ENCODE measurements at regions not wholly inside any gene's neighbourhood (a gene's known extent, or its start where the extent isn't known, plus 50 kb on each side); places are given as distances from the start of the nearest gene placed in this dataset.

GRCh38 chr11:41784513-41785335 is 325.3 kb upstream of the LRRC4C start:
- no peak overlapping the region for H3K27ac Mint-ChIP-seq
- DNase-seq: no peak
- Histone ChIP-seq H3K4me3 (ENCODE audit: low read length) (no peak overlapping the region), H3K36me3 (ENCODE audit: control insufficient read depth, insufficient read depth, low read length) (no peaks in the 10 kb centered on the region), H3K27me3 (ENCODE audit: control insufficient read depth, insufficient read depth, low read length, poor library complexity, severe bottlenecking) (no peaks in the 10 kb centered on the region), H3K9ac (ENCODE audit: extremely low read depth, low read length, poor library complexity, severe bottlenecking) (no peak overlapping the region), H3K27ac (ENCODE audit: low read depth, low read length) (no peak overlapping the region), H3K4me1 (ENCODE audit: control insufficient read depth, insufficient read depth, low read length) (no peaks in the 10 kb centered on the region), H3K9me3 (ENCODE audit: control insufficient read depth, low read length) (no peaks in the 10 kb centered on the region)
- TF ChIP-seq, protein P1, sequence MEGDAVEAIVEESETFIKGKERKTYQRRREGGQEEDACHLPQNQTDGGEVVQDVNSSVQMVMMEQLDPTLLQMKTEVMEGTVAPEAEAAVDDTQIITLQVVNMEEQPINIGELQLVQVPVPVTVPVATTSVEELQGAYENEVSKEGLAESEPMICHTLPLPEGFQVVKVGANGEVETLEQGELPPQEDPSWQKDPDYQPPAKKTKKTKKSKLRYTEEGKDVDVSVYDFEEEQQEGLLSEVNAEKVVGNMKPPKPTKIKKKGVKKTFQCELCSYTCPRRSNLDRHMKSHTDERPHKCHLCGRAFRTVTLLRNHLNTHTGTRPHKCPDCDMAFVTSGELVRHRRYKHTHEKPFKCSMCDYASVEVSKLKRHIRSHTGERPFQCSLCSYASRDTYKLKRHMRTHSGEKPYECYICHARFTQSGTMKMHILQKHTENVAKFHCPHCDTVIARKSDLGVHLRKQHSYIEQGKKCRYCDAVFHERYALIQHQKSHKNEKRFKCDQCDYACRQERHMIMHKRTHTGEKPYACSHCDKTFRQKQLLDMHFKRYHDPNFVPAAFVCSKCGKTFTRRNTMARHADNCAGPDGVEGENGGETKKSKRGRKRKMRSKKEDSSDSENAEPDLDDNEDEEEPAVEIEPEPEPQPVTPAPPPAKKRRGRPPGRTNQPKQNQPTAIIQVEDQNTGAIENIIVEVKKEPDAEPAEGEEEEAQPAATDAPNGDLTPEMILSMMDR (conservative IDR thresholded peaks at IDR 0.05): no peak
- WGBS, 2 experiments (ENCODE audit: insufficient coverage in 1 of 2, insufficient read length in 1 of 2): 89 to 100% methylated on average over 1 to 3 of the region's 3 CpGs
- H3K4me3 Mint-ChIP-seq: no peak overlapping the region
- no peaks in the 10 kb centered on the region for H3K27me3 Mint-ChIP-seq (ENCODE audit: insufficient read depth)
- H3K9me3 Mint-ChIP-seq: peaks cover 22% of the 10 kb centered on the region
- H3K4me1 Mint-ChIP-seq: no peaks in the 10 kb centered on the region
- H3K36me3 Mint-ChIP-seq (ENCODE audit: low read depth): no peaks in the 10 kb centered on the region

GRCh38 chr11:41786087-41786486 is 326.6 kb upstream of the LRRC4C start:
- peaks cover 4% of the 10 kb centered on the region for H3K9me3 ChIP-seq (ENCODE audit: control insufficient read depth, low read length)
- DNase-seq: no peak
- no peak overlapping the region for H3K4me3 ChIP-seq (ENCODE audit: low read length)
- H3K9me3 Mint-ChIP-seq: peaks cover 24% of the 10 kb centered on the region
- H3K27me3 Mint-ChIP-seq (ENCODE audit: insufficient read depth): no peaks in the 10 kb centered on the region
- H3K4me1 ChIP-seq (ENCODE audit: control insufficient read depth, insufficient read depth, low read length): no peaks in the 10 kb centered on the region
- no peak overlapping the region for H3K4me3 Mint-ChIP-seq
- TF ChIP-seq, protein P1 (conservative IDR thresholded peaks at IDR 0.05): no peak
- no peaks in the 10 kb centered on the region for H3K27me3 ChIP-seq (ENCODE audit: control insufficient read depth, insufficient read depth, low read length, poor library complexity, severe bottlenecking)
- no peak overlapping the region for H3K27ac Mint-ChIP-seq
- H3K36me3 ChIP-seq (ENCODE audit: control insufficient read depth, insufficient read depth, low read length): no peaks in the 10 kb centered on the region
- H3K36me3 Mint-ChIP-seq (ENCODE audit: low read depth): no peaks in the 10 kb centered on the region
- no peaks in the 10 kb centered on the region for H3K4me1 Mint-ChIP-seq
- H3K27ac ChIP-seq (ENCODE audit: low read depth, low read length): no peak overlapping the region
- WGBS, 2 experiments (ENCODE audit: insufficient coverage in 1 of 2, insufficient read length in 1 of 2): 86% methylated on average over 1 of the region's 1 CpG; no CpG with 5 or more reads in 1 of the 2 experiments
- H3K9ac ChIP-seq (ENCODE audit: extremely low read depth, low read length, poor library complexity, severe bottlenecking): no peak overlapping the region

DNA sequence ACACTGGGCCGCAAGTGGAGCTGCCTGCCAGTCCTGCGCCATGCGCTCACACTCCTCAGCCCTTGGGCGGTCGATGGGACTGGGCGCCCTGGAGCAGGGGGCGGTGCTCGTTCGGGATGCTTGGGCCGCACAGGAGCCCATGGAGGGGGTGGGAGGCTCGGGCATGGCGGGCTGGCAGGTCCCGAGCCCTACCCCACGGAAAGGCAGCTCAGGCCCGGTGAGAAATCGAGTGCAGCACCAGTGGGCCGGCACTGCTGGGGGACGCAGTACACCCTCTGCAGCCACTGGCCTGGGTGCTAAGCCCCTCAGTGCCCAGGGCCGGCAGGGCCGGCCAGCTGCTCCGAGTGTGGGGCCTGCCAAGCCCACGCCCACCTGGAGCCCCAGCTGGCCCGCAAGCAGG is 328.7 kb upstream of the LRRC4C start:
- Histone ChIP-seq H3K27me3 (ENCODE audit: control insufficient read depth, insufficient read depth, low read length, poor library complexity, severe bottlenecking) (no peaks in the 10 kb centered on the region), H3K9ac (ENCODE audit: extremely low read depth, low read length, poor library complexity, severe bottlenecking) (no peak overlapping the region), H3K4me1 (ENCODE audit: control insufficient read depth, insufficient read depth, low read length) (no peaks in the 10 kb centered on the region), H3K4me3 (ENCODE audit: low read length) (no peak overlapping the region), H3K36me3 (ENCODE audit: control insufficient read depth, insufficient read depth, low read length) (no peaks in the 10 kb centered on the region), H3K9me3 (ENCODE audit: control insufficient read depth, low read length) (peaks cover 4% of the 10 kb centered on the region), H3K27ac (ENCODE audit: low read depth, low read length) (no peak overlapping the region)
- Mint-ChIP-seq H3K4me1 (no peaks in the 10 kb centered on the region), H3K27ac (no peak overlapping the region), H3K27me3 (ENCODE audit: insufficient read depth) (no peaks in the 10 kb centered on the region), H3K36me3 (ENCODE audit: low read depth) (no peaks in the 10 kb centered on the region), H3K9me3 (peaks cover 24% of the 10 kb centered on the region), H3K4me3 (no peak overlapping the region)
- no peak for DNase-seq
- WGBS, 2 experiments (ENCODE audit: insufficient coverage in 1 of 2, insufficient read length in 1 of 2): 93 to 96% methylated on average over 11 to 23 of the region's 23 CpGs
- TF ChIP-seq, protein P1 (conservative IDR thresholded peaks at IDR 0.05): no peak
